ENCODE measurements at regions not wholly inside any gene's neighbourhood (a gene's known extent, or its start where the extent isn't known, plus 50 kb on each side); places are given as distances from the start of the nearest gene placed in this dataset.

DNA sequence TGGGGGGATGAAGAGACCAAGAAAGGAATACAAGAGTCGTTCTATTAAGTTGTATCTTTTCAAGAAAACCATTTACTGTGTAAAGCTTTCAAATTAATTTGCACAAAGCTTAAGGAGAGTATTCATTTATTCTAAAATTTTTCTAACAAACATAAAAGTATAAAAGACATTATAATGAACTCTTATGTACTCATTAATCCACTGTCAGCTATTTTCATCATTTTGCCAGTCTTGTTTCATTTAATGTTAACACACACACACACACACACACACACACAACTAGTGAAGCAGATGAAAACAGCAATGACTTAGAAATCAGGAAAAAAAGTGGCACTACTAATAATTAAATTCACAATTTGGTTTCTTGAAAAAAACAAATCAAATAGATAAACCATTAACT lies 176.7 kb downstream of the TLE1 start:
- TF ChIP-seq EZH2phosphoT487 (IDR thresholded peaks at IDR 0.05; ENCODE audit: borderline replicate concordance) = no peak
- TF ChIP-seq, protein P1, sequence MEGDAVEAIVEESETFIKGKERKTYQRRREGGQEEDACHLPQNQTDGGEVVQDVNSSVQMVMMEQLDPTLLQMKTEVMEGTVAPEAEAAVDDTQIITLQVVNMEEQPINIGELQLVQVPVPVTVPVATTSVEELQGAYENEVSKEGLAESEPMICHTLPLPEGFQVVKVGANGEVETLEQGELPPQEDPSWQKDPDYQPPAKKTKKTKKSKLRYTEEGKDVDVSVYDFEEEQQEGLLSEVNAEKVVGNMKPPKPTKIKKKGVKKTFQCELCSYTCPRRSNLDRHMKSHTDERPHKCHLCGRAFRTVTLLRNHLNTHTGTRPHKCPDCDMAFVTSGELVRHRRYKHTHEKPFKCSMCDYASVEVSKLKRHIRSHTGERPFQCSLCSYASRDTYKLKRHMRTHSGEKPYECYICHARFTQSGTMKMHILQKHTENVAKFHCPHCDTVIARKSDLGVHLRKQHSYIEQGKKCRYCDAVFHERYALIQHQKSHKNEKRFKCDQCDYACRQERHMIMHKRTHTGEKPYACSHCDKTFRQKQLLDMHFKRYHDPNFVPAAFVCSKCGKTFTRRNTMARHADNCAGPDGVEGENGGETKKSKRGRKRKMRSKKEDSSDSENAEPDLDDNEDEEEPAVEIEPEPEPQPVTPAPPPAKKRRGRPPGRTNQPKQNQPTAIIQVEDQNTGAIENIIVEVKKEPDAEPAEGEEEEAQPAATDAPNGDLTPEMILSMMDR (conservative IDR thresholded peaks at IDR 0.05; ENCODE audit: low read length) = no peak

All from Loucy (cell line).